GM23338 (cell line): ENCODE measurements at regions not wholly inside any gene's neighbourhood (a gene's known extent, or its start where the extent isn't known, plus 50 kb on each side); places are given as distances from the start of the nearest gene placed in this dataset.

Experiments used
- ATAC-seq: fragments of 200-7000 bp; cut with Tn5 transposase; 3 replicates; pipeline ENCODE4 v1.9.1; 2020
- DNase-seq: peaks from one replicate; pipeline ENCODE4 v3.0.0-alpha.2; 2015; ENCODE audit warnings: low spot score
- H2AFZ ChIP-seq: fragments of 200-600 bp; sonication (generic); 2 replicates; pipeline ENCODE4 v1.8.0; 2016; ENCODE audit warnings: antibody characterized with exemption, mild to moderate bottlenecking, moderate library complexity
- H3F3A ChIP-seq: fragments of 200-600 bp; sonication (generic); replicated peaks from 2 replicates; pipeline ENCODE4 v1.8.0; 2017; ENCODE audit warnings: antibody characterized with exemption, mixed run types, low read depth
- H3K27ac ChIP-seq: fragments of 200-600 bp; sonication (generic); 2 replicates; pipeline ENCODE4 v1.6.1; 2016; ENCODE audit warnings: low read depth
- H3K27me3 ChIP-seq: fragments of 200-600 bp; sonication (generic); 2 replicates; pipeline ENCODE4 v1.8.0; 2016; ENCODE audit warnings: mild to moderate bottlenecking, mixed run types, moderate library complexity; ENCODE audit not compliant: insufficient read depth
- H3K36me3 ChIP-seq: fragments of 200-600 bp; sonication (generic); 2 replicates; pipeline ENCODE4 v1.8.0; 2016; ENCODE audit warnings: mild to moderate bottlenecking; ENCODE audit not compliant: insufficient read depth
- H3K4me1 ChIP-seq: fragments of 200-600 bp; sonication (generic); 2 replicates; pipeline ENCODE4 v1.8.0; 2016; ENCODE audit warnings: mild to moderate bottlenecking, moderate library complexity; ENCODE audit not compliant: insufficient read depth
- H3K4me2 ChIP-seq: fragments of 200-600 bp; sonication (generic); 2 replicates; pipeline ENCODE4 v1.7.1; 2017; ENCODE audit warnings: mixed run types
- H3K4me3 ChIP-seq: fragments of 200-600 bp; sonication (generic); 2 replicates; pipeline ENCODE4 v1.6.1; 2016; ENCODE audit warnings: mixed run types
- H3K79me2 ChIP-seq: fragments of 200-600 bp; sonication (generic); replicated peaks from 2 replicates; pipeline ENCODE4 v1.8.0; 2017; ENCODE audit warnings: mild to moderate bottlenecking; ENCODE audit not compliant: insufficient read depth
- H3K9me2 ChIP-seq: fragments of 200-600 bp; sonication (generic); 2 replicates; pipeline ENCODE4 v1.8.0; 2017; ENCODE audit not compliant: insufficient read depth
- H4K20me1 ChIP-seq: fragments of 200-600 bp; sonication (generic); replicated peaks from 2 replicates; pipeline ENCODE4 v1.8.0; 2017; ENCODE audit warnings: mild to moderate bottlenecking; ENCODE audit not compliant: insufficient read depth
- H3K27ac Mint-ChIP-seq: 2 replicates; pipeline ENCODE4 v1.8.0; 2020; ENCODE audit warnings: inconsistent platforms, mild to moderate bottlenecking, moderate library complexity, mixed read lengths
- H3K27me3 Mint-ChIP-seq: 3 replicates; pipeline ENCODE4 v1.8.0; 2022; ENCODE audit warnings: low read depth, mild to moderate bottlenecking, moderate library complexity, mixed read lengths, inconsistent platforms; ENCODE audit not compliant: insufficient read depth, poor library complexity
- H3K36me3 Mint-ChIP-seq: 3 replicates; pipeline ENCODE4 v1.8.0; 2021; ENCODE audit warnings: low read depth, mild to moderate bottlenecking, inconsistent platforms, moderate library complexity, mixed read lengths
- H3K4me1 Mint-ChIP-seq: 3 replicates; pipeline ENCODE4 v1.8.0; 2020; ENCODE audit warnings: mild to moderate bottlenecking, inconsistent platforms, mixed read lengths
- H3K4me3 Mint-ChIP-seq: 3 replicates; pipeline ENCODE4 v1.8.0; 2021; ENCODE audit warnings: moderate library complexity, mild to moderate bottlenecking, inconsistent platforms, mixed read lengths
- H3K9me3 Mint-ChIP-seq: 3 replicates; pipeline ENCODE4 v1.8.0; 2020; ENCODE audit warnings: moderate library complexity, mild to moderate bottlenecking, inconsistent platforms, mixed read lengths
- TF ChIP-seq, protein P1 (sequence below): IDR thresholded peaks from one replicate; pipeline ENCODE4 v1.6.1; 2018; ENCODE audit warnings: antibody characterized with exemption; ENCODE audit not compliant: unreplicated experiment
- TF ChIP-seq, protein P2 (sequence below): fragments of 250-450 bp; sonication (Bioruptor Pico); IDR thresholded peaks from 2 replicates; pipeline ENCODE4 v1.5.0; 2020; ENCODE audit warnings: mild to moderate bottlenecking, moderate library complexity

DNA sequence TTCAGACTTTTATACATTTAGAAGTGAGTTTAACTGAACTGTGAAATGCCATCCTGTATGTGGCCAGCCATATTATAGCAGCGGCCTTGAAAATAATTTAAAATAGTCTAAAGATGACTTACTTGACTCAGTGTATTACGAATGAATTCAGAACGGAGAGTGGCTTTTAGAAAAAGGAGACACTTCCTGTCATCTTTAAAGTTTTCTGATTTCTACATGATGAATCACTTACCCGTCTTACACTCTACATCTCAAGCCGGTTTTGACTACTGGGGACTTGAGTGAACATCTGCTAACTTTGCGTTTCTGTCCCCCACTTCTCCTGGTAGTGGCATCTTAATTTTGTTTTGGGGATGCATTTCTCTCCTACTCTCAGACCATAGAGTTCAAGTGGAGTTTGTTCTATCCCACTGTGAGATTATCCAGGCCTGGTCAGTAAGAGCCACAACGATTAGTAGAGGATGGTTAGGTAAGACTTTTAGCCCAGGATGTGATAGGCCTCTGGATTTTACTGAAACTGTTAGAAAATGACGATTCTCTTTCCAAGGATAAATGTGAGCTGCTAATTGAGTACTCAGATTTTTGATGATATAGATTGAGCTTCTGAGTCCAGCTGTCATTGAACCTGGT, 175.4 kb upstream of the CADPS start:
- H2AFZ ChIP-seq: no peak overlapping the region
- ATAC-seq (no peak), DNase-seq (no peak)
- no peak overlapping the region for H3K4me2 ChIP-seq
- peaks cover 24% of the 10 kb centered on the region for H3K4me1 Mint-ChIP-seq
- H3K4me1 ChIP-seq: peaks cover 23% of the 10 kb centered on the region
- no peak overlapping the region for H3K4me3 Mint-ChIP-seq
- no peak overlapping the region for H3K27ac ChIP-seq
- no peak overlapping the region for H3K4me3 ChIP-seq
- no peaks in the 10 kb centered on the region for H3K27me3 ChIP-seq
- no peaks in the 10 kb centered on the region for H3K36me3 ChIP-seq
- no peaks in the 10 kb centered on the region for H3K36me3 Mint-ChIP-seq
- no peaks in the 10 kb centered on the region for H4K20me1 ChIP-seq
- H3K27ac Mint-ChIP-seq: no peak overlapping the region
- H3K79me2 ChIP-seq: no peaks in the 10 kb centered on the region
- no peaks in the 10 kb centered on the region for H3F3A ChIP-seq
- H3K9me2 ChIP-seq: peaks cover 8% of the 10 kb centered on the region; the same call in 1 of the 2 replicates
- TF ChIP-seq, protein P1, sequence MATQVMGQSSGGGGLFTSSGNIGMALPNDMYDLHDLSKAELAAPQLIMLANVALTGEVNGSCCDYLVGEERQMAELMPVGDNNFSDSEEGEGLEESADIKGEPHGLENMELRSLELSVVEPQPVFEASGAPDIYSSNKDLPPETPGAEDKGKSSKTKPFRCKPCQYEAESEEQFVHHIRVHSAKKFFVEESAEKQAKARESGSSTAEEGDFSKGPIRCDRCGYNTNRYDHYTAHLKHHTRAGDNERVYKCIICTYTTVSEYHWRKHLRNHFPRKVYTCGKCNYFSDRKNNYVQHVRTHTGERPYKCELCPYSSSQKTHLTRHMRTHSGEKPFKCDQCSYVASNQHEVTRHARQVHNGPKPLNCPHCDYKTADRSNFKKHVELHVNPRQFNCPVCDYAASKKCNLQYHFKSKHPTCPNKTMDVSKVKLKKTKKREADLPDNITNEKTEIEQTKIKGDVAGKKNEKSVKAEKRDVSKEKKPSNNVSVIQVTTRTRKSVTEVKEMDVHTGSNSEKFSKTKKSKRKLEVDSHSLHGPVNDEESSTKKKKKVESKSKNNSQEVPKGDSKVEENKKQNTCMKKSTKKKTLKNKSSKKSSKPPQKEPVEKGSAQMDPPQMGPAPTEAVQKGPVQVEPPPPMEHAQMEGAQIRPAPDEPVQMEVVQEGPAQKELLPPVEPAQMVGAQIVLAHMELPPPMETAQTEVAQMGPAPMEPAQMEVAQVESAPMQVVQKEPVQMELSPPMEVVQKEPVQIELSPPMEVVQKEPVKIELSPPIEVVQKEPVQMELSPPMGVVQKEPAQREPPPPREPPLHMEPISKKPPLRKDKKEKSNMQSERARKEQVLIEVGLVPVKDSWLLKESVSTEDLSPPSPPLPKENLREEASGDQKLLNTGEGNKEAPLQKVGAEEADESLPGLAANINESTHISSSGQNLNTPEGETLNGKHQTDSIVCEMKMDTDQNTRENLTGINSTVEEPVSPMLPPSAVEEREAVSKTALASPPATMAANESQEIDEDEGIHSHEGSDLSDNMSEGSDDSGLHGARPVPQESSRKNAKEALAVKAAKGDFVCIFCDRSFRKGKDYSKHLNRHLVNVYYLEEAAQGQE: no peak
- TF ChIP-seq, protein P2, sequence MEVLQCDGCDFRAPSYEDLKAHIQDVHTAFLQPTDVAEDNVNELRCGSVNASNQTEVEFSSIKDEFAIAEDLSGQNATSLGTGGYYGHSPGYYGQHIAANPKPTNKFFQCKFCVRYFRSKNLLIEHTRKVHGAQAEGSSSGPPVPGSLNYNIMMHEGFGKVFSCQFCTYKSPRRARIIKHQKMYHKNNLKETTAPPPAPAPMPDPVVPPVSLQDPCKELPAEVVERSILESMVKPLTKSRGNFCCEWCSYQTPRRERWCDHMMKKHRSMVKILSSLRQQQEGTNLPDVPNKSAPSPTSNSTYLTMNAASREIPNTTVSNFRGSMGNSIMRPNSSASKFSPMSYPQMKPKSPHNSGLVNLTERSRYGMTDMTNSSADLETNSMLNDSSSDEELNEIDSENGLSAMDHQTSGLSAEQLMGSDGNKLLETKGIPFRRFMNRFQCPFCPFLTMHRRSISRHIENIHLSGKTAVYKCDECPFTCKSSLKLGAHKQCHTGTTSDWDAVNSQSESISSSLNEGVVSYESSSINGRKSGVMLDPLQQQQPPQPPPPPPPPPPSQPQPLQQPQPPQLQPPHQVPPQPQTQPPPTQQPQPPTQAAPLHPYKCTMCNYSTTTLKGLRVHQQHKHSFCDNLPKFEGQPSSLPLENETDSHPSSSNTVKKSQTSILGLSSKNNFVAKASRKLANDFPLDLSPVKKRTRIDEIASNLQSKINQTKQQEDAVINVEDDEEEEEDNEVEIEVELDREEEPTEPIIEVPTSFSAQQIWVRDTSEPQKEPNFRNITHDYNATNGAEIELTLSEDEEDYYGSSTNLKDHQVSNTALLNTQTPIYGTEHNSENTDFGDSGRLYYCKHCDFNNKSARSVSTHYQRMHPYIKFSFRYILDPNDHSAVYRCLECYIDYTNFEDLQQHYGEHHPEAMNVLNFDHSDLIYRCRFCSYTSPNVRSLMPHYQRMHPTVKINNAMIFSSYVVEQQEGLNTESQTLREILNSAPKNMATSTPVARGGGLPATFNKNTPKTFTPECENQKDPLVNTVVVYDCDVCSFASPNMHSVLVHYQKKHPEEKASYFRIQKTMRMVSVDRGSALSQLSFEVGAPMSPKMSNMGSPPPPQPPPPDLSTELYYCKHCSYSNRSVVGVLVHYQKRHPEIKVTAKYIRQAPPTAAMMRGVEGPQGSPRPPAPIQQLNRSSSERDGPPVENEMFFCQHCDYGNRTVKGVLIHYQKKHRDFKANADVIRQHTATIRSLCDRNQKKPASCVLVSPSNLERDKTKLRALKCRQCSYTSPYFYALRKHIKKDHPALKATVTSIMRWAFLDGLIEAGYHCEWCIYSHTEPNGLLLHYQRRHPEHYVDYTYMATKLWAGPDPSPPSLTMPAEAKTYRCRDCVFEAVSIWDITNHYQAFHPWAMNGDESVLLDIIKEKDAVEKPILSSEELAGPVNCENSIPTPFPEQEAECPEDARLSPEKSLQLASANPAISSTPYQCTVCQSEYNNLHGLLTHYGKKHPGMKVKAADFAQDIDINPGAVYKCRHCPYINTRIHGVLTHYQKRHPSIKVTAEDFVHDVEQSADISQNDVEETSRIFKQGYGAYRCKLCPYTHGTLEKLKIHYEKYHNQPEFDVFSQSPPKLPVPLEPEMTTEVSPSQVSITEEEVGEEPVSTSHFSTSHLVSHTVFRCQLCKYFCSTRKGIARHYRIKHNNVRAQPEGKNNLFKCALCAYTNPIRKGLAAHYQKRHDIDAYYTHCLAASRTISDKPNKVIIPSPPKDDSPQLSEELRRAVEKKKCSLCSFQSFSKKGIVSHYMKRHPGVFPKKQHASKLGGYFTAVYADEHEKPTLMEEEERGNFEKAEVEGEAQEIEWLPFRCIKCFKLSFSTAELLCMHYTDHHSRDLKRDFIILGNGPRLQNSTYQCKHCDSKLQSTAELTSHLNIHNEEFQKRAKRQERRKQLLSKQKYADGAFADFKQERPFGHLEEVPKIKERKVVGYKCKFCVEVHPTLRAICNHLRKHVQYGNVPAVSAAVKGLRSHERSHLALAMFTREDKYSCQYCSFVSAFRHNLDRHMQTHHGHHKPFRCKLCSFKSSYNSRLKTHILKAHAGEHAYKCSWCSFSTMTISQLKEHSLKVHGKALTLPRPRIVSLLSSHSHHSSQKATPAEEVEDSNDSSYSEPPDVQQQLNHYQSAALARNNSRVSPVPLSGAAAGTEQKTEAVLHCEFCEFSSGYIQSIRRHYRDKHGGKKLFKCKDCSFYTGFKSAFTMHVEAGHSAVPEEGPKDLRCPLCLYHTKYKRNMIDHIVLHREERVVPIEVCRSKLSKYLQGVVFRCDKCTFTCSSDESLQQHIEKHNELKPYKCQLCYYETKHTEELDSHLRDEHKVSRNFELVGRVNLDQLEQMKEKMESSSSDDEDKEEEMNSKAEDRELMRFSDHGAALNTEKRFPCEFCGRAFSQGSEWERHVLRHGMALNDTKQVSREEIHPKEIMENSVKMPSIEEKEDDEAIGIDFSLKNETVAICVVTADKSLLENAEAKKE (CRISPR knock-in tag): no peak
- H3K27me3 Mint-ChIP-seq: no peaks in the 10 kb centered on the region
- no peaks in the 10 kb centered on the region for H3K9me3 Mint-ChIP-seq
